SU-DHL-6 (cell line): ENCODE measurements at regions not wholly inside any gene's neighbourhood (a gene's known extent, or its start where the extent isn't known, plus 50 kb on each side); places are given as distances from the start of the nearest gene placed in this dataset.

Experiments used
- EZH2phosphoT487 ChIP-seq: fragments of 200-600 bp; sonication (generic), shearing (Covaris generic); conservative IDR thresholded peaks from 2 replicates; pipeline ENCODE4 v1.6.1; 2018; ENCODE audit warnings: mild to moderate bottlenecking, antibody characterized with exemption, low read length, moderate library complexity, mixed read lengths
- TF ChIP-seq, protein P1 (sequence below): fragments of 200-600 bp; sonication (generic); IDR thresholded peaks from one replicate; pipeline ENCODE4 v1.5.1; 2017; ENCODE audit warnings: antibody characterized with exemption, mild to moderate bottlenecking, low read length, moderate library complexity; ENCODE audit not compliant: insufficient read depth, poor library complexity, severe bottlenecking

DNA sequence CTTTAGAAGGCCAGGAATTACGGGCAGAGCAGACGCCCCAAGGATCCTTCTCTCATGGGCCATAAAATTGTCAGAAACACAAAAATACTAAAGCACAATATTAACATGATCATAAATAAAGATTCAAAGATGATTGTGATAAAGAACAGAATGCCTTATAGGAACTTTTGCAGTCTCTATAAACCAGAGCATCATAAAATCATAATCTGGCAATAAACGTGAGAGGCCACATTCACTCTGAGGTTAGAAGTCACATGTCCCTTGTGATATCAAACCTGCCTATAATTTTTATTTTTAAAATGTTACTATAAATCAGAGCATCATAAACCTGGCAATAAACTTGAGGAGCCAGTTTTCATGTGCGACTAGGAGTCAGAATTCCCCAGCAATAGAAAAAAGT is 100.5 kb downstream of the ZBTB18 start:
- TF ChIP-seq, protein P1, sequence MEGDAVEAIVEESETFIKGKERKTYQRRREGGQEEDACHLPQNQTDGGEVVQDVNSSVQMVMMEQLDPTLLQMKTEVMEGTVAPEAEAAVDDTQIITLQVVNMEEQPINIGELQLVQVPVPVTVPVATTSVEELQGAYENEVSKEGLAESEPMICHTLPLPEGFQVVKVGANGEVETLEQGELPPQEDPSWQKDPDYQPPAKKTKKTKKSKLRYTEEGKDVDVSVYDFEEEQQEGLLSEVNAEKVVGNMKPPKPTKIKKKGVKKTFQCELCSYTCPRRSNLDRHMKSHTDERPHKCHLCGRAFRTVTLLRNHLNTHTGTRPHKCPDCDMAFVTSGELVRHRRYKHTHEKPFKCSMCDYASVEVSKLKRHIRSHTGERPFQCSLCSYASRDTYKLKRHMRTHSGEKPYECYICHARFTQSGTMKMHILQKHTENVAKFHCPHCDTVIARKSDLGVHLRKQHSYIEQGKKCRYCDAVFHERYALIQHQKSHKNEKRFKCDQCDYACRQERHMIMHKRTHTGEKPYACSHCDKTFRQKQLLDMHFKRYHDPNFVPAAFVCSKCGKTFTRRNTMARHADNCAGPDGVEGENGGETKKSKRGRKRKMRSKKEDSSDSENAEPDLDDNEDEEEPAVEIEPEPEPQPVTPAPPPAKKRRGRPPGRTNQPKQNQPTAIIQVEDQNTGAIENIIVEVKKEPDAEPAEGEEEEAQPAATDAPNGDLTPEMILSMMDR = no peak
- TF ChIP-seq EZH2phosphoT487 = no peak
